Breast epithelium (tissue), 3 donors: ENCODE measurements at regions not wholly inside any gene's neighbourhood (a gene's known extent, or its start where the extent isn't known, plus 50 kb on each side); places are given as distances from the start of the nearest gene placed in this dataset.

ENCODE experiments used
- POLR2A ChIP-seq: fragments of 450-650 bp; IDR thresholded peaks from one replicate; pipeline ENCODE4 v1.6.1; 2016; ENCODE audit warnings: antibody characterized with exemption, mild to moderate bottlenecking, moderate library complexity
- POLR2AphosphoS5 ChIP-seq, 3 donors: sonication (generic); formaldehyde crosslinking; IDR thresholded peaks; one replicate each; pipeline ENCODE4 v1.6.1; 2017; ENCODE audit warnings: antibody characterized with exemption in 3 of 3
- TF ChIP-seq, protein P1 (sequence below), 3 donors: fragments of 450-650 bp; IDR thresholded peaks; one replicate each; pipeline ENCODE4 v1.5.1; 2016 to 2017; ENCODE audit warnings: antibody characterized with exemption in 3 of 3, mild to moderate bottlenecking in 3 of 3, moderate library complexity in 3 of 3

DNA sequence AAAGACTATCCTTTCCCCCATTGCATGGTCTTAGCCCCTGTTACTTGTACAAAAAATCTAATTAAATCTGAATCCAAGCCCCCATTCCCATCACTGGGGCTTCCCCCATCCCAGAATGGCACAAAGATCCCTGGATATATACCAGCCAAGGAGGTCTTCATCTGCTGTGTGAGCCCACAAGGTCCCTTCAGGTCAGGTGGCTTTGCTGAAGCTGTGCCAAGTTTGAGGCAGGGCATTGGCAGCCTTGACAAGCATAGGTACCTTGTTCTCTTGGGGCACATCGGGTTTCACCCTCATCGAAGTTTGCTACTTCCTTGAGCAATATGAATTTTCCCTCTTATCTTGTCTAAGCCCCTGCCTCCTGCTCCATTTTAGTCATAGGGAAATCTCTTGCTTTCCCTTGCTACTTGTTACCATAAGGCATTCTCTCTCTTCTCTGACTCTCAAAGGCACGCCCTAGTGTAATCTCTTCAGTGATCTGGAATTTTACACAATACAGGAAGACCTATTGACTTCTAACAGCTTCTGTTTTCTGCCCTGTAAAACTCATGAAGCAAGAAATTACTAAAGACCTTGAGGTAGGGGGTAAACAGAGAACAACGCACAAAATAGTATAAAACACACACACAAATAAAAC, 71.4 kb upstream of the COG2 start:
- TF ChIP-seq POLR2A (no peak), POLR2AphosphoS5 (IDR thresholded peaks at IDR 0.05) (no peak)
- TF ChIP-seq, protein P1, sequence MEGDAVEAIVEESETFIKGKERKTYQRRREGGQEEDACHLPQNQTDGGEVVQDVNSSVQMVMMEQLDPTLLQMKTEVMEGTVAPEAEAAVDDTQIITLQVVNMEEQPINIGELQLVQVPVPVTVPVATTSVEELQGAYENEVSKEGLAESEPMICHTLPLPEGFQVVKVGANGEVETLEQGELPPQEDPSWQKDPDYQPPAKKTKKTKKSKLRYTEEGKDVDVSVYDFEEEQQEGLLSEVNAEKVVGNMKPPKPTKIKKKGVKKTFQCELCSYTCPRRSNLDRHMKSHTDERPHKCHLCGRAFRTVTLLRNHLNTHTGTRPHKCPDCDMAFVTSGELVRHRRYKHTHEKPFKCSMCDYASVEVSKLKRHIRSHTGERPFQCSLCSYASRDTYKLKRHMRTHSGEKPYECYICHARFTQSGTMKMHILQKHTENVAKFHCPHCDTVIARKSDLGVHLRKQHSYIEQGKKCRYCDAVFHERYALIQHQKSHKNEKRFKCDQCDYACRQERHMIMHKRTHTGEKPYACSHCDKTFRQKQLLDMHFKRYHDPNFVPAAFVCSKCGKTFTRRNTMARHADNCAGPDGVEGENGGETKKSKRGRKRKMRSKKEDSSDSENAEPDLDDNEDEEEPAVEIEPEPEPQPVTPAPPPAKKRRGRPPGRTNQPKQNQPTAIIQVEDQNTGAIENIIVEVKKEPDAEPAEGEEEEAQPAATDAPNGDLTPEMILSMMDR (IDR thresholded peaks at IDR 0.05): no peak
